ENCODE measurements at regions not wholly inside any gene's neighbourhood (a gene's known extent, or its start where the extent isn't known, plus 50 kb on each side); places are given as distances from the start of the nearest gene placed in this dataset.
"Not testable (repeated sequence)": the region's sequence is repeated elsewhere in the genome, so short reads cannot be mapped to it uniquely, and the experiment has no call there.

GRCh38 chr14:42545636-42546035 lies 939.0 kb downstream of the LRFN5 start:
- DNase-seq (ENCODE audit: low spot score), result no peak

GRCh38 chr14:42541535-42542001 lies 934.9 kb downstream of the LRFN5 start:
- no peak for DNase-seq (ENCODE audit: low spot score)

GRCh38 chr14:42535397-42535796 lies 928.7 kb downstream of the LRFN5 start:
- DNase-seq (ENCODE audit: low spot score), result no peak

- no peak for DNase-seq (ENCODE audit: low spot score)
Measured at GRCh38 chr14:42533476-42533875, 926.8 kb downstream of the LRFN5 start.

GRCh38 chr14:42532194-42532593 lies 925.5 kb downstream of the LRFN5 start:
- no peak for DNase-seq (ENCODE audit: low spot score)

- DNase-seq (ENCODE audit: low spot score), result no peak
Measured at GRCh38 chr14:42527141-42527540, 920.5 kb downstream of the LRFN5 start.

GRCh38 chr14:42523666-42524065 lies 917.0 kb downstream of the LRFN5 start:
- no peak for DNase-seq (ENCODE audit: low spot score)

GRCh38 chr14:42517806-42518500 lies 911.3 kb downstream of the LRFN5 start:
- DNase-seq (ENCODE audit: low spot score), result no peak

GRCh38 chr14:42513837-42514236 lies 907.2 kb downstream of the LRFN5 start:
- DNase-seq (ENCODE audit: low spot score), result no peak

- DNase-seq (ENCODE audit: low spot score), result no peak
Measured at GRCh38 chr14:42510071-42510470, 903.4 kb downstream of the LRFN5 start.

GRCh38 chr14:42508209-42508946 lies 901.7 kb downstream of the LRFN5 start:
- DNase-seq (ENCODE audit: low spot score), result no peak

GRCh38 chr14:42504433-42504832 lies 897.8 kb downstream of the LRFN5 start:
- DNase-seq (ENCODE audit: low spot score), result no peak

GRCh38 chr14:42499137-42499536 lies 892.5 kb downstream of the LRFN5 start:
- no peak for DNase-seq (ENCODE audit: low spot score)

GRCh38 chr14:42490536-42490935 lies 883.9 kb downstream of the LRFN5 start:
- DNase-seq (ENCODE audit: low spot score), result no peak

GRCh38 chr14:42488965-42489364 lies 882.3 kb downstream of the LRFN5 start:
- DNase-seq (ENCODE audit: low spot score), result no peak

- not testable (repeated sequence) for DNase-seq (ENCODE audit: low spot score)
Measured at GRCh38 chr14:42482345-42482971, 875.8 kb downstream of the LRFN5 start.

GRCh38 chr14:42481714-42482113 lies 875.0 kb downstream of the LRFN5 start:
- not testable (repeated sequence) for DNase-seq (ENCODE audit: low spot score)

- DNase-seq (ENCODE audit: low spot score), result no peak
Measured at GRCh38 chr14:42480255-42480654, 873.6 kb downstream of the LRFN5 start.

GRCh38 chr14:42475289-42475688 lies 868.6 kb downstream of the LRFN5 start:
- no peak for DNase-seq (ENCODE audit: low spot score)

GRCh38 chr14:42470427-42470719 lies 863.7 kb downstream of the LRFN5 start:
- DNase-seq (ENCODE audit: low spot score), result no peak

GRCh38 chr14:42469637-42470426 lies 863.2 kb downstream of the LRFN5 start:
- DNase-seq (ENCODE audit: low spot score), result no peak

- no peak for DNase-seq (ENCODE audit: low spot score)
Measured at GRCh38 chr14:42460673-42461072, 854.0 kb downstream of the LRFN5 start.
